H9 (cell line): ENCODE measurements at regions not wholly inside any gene's neighbourhood (a gene's known extent, or its start where the extent isn't known, plus 50 kb on each side); places are given as distances from the start of the nearest gene placed in this dataset.
A peak's percentile ranks its signal among the peaks of the same experiment; 100 is the strongest.

Source experiments
- DNase-seq: peaks from one replicate; pipeline ENCODE4 v3.0.0-alpha.2; 2017
- H2AFZ ChIP-seq: one replicate; pipeline ENCODE4 v1.6.1; 2013; ENCODE audit warnings: mild to moderate bottlenecking, low read length, control low read depth, moderate library complexity
- H2AK5ac ChIP-seq: 2 replicates; pipeline ENCODE4 v1.6.1; 2013; ENCODE audit warnings: low read length, control low read depth, mixed read lengths; ENCODE audit not compliant: insufficient read length
- H2BK120ac ChIP-seq: one replicate; pipeline ENCODE4 v1.6.1; 2013; ENCODE audit warnings: low read depth, mild to moderate bottlenecking, low read length, control low read depth, inconsistent platforms; ENCODE audit not compliant: poor library complexity, severe bottlenecking
- H2BK12ac ChIP-seq: 2 replicates; pipeline ENCODE4 v1.6.1; 2013; ENCODE audit warnings: low read length, control low read depth, mixed read lengths, low read depth; ENCODE audit not compliant: insufficient read length
- H2BK15ac ChIP-seq: 2 replicates; pipeline ENCODE4 v1.6.1; 2013; ENCODE audit warnings: low read depth, low read length, control low read depth
- H2BK20ac ChIP-seq: one replicate; pipeline ENCODE4 v1.6.1; 2013; ENCODE audit warnings: low read depth, mild to moderate bottlenecking, low read length, control low read depth, inconsistent platforms; ENCODE audit not compliant: poor library complexity, severe bottlenecking
- H2BK5ac ChIP-seq: 2 replicates; pipeline ENCODE4 v1.6.1; 2013; ENCODE audit warnings: low read length, control low read depth, mixed read lengths; ENCODE audit not compliant: insufficient read length
- H3K14ac ChIP-seq: 2 replicates; pipeline ENCODE4 v1.6.1; 2013; ENCODE audit warnings: low read length, control low read depth; ENCODE audit not compliant: insufficient read depth
- H3K18ac ChIP-seq: 2 replicates; pipeline ENCODE4 v1.6.1; 2013; ENCODE audit warnings: low read depth, mild to moderate bottlenecking, mixed read lengths, low read length, control low read depth; ENCODE audit not compliant: insufficient read length
- H3K23ac ChIP-seq: 2 replicates; pipeline ENCODE4 v1.6.1; 2013; ENCODE audit warnings: low read length, control low read depth, mixed read lengths, low read depth; ENCODE audit not compliant: insufficient read length
- H3K23me2 ChIP-seq: 2 replicates; pipeline ENCODE4 v1.6.1; 2013; ENCODE audit warnings: low read depth, mild to moderate bottlenecking, mixed read lengths, low read length, control low read depth; ENCODE audit not compliant: insufficient read length, poor library complexity, severe bottlenecking
- H3K27ac ChIP-seq: 2 replicates; pipeline ENCODE4 v1.5.1; 2013; ENCODE audit warnings: low read length, control low read depth, mixed read lengths, low read depth; ENCODE audit not compliant: insufficient read length
- H3K27me3 ChIP-seq: 2 replicates; pipeline ENCODE4 v1.6.1; 2013; ENCODE audit warnings: low read length, control low read depth, inconsistent platforms; ENCODE audit not compliant: insufficient read depth
- H3K4ac ChIP-seq: 2 replicates; pipeline ENCODE4 v1.6.1; 2013; ENCODE audit warnings: low read depth, mild to moderate bottlenecking, control low read depth, inconsistent platforms, low read length, moderate library complexity
- H3K4me1 ChIP-seq: 2 replicates; pipeline ENCODE4 v1.6.1; 2013; ENCODE audit warnings: low read length, control low read depth, inconsistent platforms; ENCODE audit not compliant: insufficient read depth
- H3K4me2 ChIP-seq: 2 replicates; pipeline ENCODE4 v1.6.1; 2013; ENCODE audit warnings: low read length, control low read depth, mixed read lengths; ENCODE audit not compliant: insufficient read length, insufficient read depth
- H3K56ac ChIP-seq: 2 replicates; pipeline ENCODE4 v1.6.1; 2013; ENCODE audit warnings: low read depth, mild to moderate bottlenecking, mixed read lengths, low read length, control low read depth; ENCODE audit not compliant: insufficient read length
- H3K79me1 ChIP-seq: 2 replicates; pipeline ENCODE4 v1.6.1; 2013; ENCODE audit warnings: low read depth, mild to moderate bottlenecking, moderate library complexity, low read length, control low read depth, inconsistent platforms; ENCODE audit not compliant: insufficient read depth, poor library complexity, severe bottlenecking
- H3K79me2 ChIP-seq: 2 replicates; pipeline ENCODE4 v1.6.1; 2013; ENCODE audit warnings: low read length, control low read depth, inconsistent platforms; ENCODE audit not compliant: insufficient read depth
- H3K9ac ChIP-seq: 2 replicates; pipeline ENCODE4 v1.6.1; 2013; ENCODE audit warnings: low read length, control low read depth, mixed read lengths; ENCODE audit not compliant: insufficient read length; ENCODE audit errors: extremely low read depth
- H3K9me3 ChIP-seq: one replicate; pipeline ENCODE4 v1.6.1; 2013; ENCODE audit warnings: low read depth, low read length, inconsistent platforms; ENCODE audit not compliant: control insufficient read depth
- H3T11ph ChIP-seq: one replicate; pipeline ENCODE4 v1.6.1; 2013; ENCODE audit warnings: mild to moderate bottlenecking, low read length, control low read depth, inconsistent platforms
- H4K20me1 ChIP-seq: one replicate; pipeline ENCODE4 v1.6.1; 2013; ENCODE audit not compliant: control insufficient read depth, insufficient read length, insufficient read depth
- H4K5ac ChIP-seq: 2 replicates; pipeline ENCODE4 v1.6.1; 2013; ENCODE audit warnings: low read depth, mild to moderate bottlenecking, mixed read lengths, low read length, control low read depth; ENCODE audit not compliant: insufficient read length
- H4K8ac ChIP-seq: replicated peaks from 2 replicates; pipeline ENCODE4 v1.6.1; 2013; ENCODE audit warnings: low read length, control low read depth, mixed read lengths, low read depth; ENCODE audit not compliant: insufficient read length
- H4K91ac ChIP-seq: 2 replicates; pipeline ENCODE4 v1.6.1; 2013; ENCODE audit warnings: low read depth, mild to moderate bottlenecking, moderate library complexity, mixed read lengths, low read length, control low read depth; ENCODE audit not compliant: insufficient read length
- H3K27ac Mint-ChIP-seq, 3 experiments: 2 replicates in 2 of 3; 3 replicates in 1 of 3; pipeline ENCODE4 v1.8.0; 2020 to 2021; ENCODE audit warnings: mixed read lengths in 3 of 3, mild to moderate bottlenecking in 1 of 3, moderate library complexity in 1 of 3
- H3K27me3 Mint-ChIP-seq: 2 replicates; pipeline ENCODE4 v1.8.0; 2021; ENCODE audit warnings: low read depth, mild to moderate bottlenecking, moderate library complexity, mixed read lengths
- H3K36me3 Mint-ChIP-seq, 3 experiments: 2 replicates in 2 of 3; 3 replicates in 1 of 3; pipeline ENCODE4 v1.8.0; 2020 to 2021; ENCODE audit warnings: low read depth in 3 of 3, mixed read lengths in 3 of 3; ENCODE audit not compliant: insufficient read depth in 1 of 3
- H3K4me1 Mint-ChIP-seq, 2 experiments: 2 replicates each; pipeline ENCODE4 v1.8.0; 2020; ENCODE audit warnings: mixed read lengths in 2 of 2
- H3K4me3 Mint-ChIP-seq, 2 experiments: 2 replicates in 1 of 2; 3 replicates in 1 of 2; pipeline ENCODE4 v1.8.0; 2020 to 2021; ENCODE audit warnings: mild to moderate bottlenecking in 2 of 2, mixed read lengths in 2 of 2, moderate library complexity in 1 of 2
- H3K9me3 Mint-ChIP-seq, 2 experiments: 2 replicates in 1 of 2; 3 replicates in 1 of 2; pipeline ENCODE4 v1.8.0; 2020; ENCODE audit warnings: mild to moderate bottlenecking in 2 of 2, mixed read lengths in 2 of 2, moderate library complexity in 1 of 2
- CTCF ChIP-seq: fragments of 200-600 bp; sonication (generic); conservative IDR thresholded peaks from 3 replicates; pipeline ENCODE4 v1.8.0; 2021; ENCODE audit warnings: antibody characterized with exemption, mild to moderate bottlenecking
- WGBS: extraction: QIAGEN DNeasy Blood & Tissue Kit; methylation state at CpG from one replicate; pipeline ENCODE4 v1.1.7; 2013; ENCODE audit warnings: missing lambda C conversion rate, low lambda C conversion rate, mixed read lengths; ENCODE audit not compliant: insufficient read length; ENCODE audit errors: extremely low coverage; 5-methylcytosine and 5-hydroxymethylcytosine counted together

GRCh38 chr3:135627057-135627456, 338.5 kb upstream of the PPP2R3A start:
- H4K8ac ChIP-seq = no peak overlapping the region
- H3K14ac ChIP-seq = no peak overlapping the region; the same call in 1 of the 2 replicates
- H3K4ac ChIP-seq = no peak overlapping the region
- Mint-ChIP-seq H3K27me3 (no peaks in the 10 kb centered on the region), H3K4me3 (no peak overlapping the region), H3K27ac (no peak overlapping the region; a peak in 1 of 7 replicates), H3K4me1 (peaks cover 2 to 8% of the 10 kb centered on the region in 2 experiments; a peak in 1 of 4 replicates), H3K9me3 (no peaks in the 10 kb centered on the region), H3K36me3 (no peaks in the 10 kb centered on the region)
- no peak overlapping the region for H3K9ac ChIP-seq
- no peaks in the 10 kb centered on the region for H3K27me3 ChIP-seq
- H3K79me2 ChIP-seq = no peaks in the 10 kb centered on the region
- no peak overlapping the region for H3K4me2 ChIP-seq
- no peak overlapping the region for H4K5ac ChIP-seq
- H4K91ac ChIP-seq = no peak overlapping the region
- H3K23ac ChIP-seq = no peak overlapping the region
- H2BK20ac ChIP-seq = no peak overlapping the region
- H3K23me2 ChIP-seq = peaks cover 3% of the 10 kb centered on the region
- TF ChIP-seq CTCF = no peak
- no peaks in the 10 kb centered on the region for H3K79me1 ChIP-seq
- no peak overlapping the region for H2BK5ac ChIP-seq
- H2BK12ac ChIP-seq = no peak overlapping the region
- no peaks in the 10 kb centered on the region for H3K4me1 ChIP-seq
- H2AFZ ChIP-seq = no peak overlapping the region
- no CpG with 5 or more reads among the region's 4 CpGs for WGBS
- no peak overlapping the region for H2BK120ac ChIP-seq
- DNase-seq = no peak
- H3K56ac ChIP-seq = no peak overlapping the region
- H4K20me1 ChIP-seq = no peaks in the 10 kb centered on the region
- no peak overlapping the region for H3T11ph ChIP-seq
- no peaks in the 10 kb centered on the region for H3K9me3 ChIP-seq
- H3K27ac ChIP-seq = no peak overlapping the region
- no peak overlapping the region for H2AK5ac ChIP-seq
- H2BK15ac ChIP-seq = no peak overlapping the region
- peak overlapping the region; percentile 69 for H3K18ac ChIP-seq
